Activated CD8-positive, alpha-beta memory T cell treated with anti-CD3 and anti-CD28 coated beads for 48 hours (primary cell): ENCODE measurements at regions not wholly inside any gene's neighbourhood (a gene's known extent, or its start where the extent isn't known, plus 50 kb on each side); places are given as distances from the start of the nearest gene placed in this dataset.

Experiments used
- DNase-seq, 3 experiments: peaks; one replicate each; pipeline ENCODE4 v3.0.0-alpha.2; 2020; ENCODE audit warnings: low read depth in 2 of 3, low spot score in 2 of 3

DNA sequence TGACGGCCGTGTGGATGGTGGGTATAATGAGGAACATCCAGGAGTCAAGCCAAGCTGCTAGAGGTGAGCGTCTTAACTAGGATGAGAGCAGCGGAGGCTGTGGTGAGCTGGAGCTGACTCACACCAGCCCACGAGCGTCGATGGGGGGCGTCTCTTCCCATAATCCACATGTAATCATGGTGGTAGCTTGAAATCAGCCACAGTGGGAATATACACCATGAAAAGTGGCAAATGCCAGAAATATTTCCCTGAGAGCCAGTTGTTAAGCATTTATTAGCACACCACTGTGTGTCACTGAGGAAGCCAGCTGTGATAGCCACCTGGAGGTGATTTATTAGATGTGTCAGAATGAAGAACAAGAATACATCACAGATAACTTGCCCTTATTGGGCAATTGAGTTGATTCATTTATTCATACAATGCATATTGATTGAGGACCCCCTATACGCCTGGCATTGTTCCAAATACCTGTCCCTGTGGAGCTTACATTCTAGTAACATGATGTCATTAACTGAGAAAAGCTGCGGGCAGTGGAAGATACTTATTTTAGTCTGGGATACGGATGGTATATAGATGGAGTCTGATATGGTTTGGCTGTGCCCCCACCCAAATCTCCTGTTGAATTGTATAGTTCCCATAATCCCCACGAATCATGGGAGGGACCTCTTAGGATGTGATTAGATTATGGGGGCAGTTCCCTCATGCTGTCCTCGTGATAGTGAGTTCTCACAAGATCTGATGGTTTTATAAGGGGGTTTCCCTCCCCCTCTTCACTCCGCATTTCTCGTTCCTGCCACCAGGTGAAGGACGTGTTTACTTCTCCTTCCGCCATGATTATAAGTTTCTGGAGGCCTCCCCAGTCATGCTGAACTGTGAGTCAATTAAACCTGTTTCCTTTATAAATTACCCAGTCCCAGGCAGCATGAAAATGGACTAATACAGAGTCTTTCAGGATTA is 473.4 kb downstream of the METTL15 start:
- no peak for DNase-seq

DNA sequence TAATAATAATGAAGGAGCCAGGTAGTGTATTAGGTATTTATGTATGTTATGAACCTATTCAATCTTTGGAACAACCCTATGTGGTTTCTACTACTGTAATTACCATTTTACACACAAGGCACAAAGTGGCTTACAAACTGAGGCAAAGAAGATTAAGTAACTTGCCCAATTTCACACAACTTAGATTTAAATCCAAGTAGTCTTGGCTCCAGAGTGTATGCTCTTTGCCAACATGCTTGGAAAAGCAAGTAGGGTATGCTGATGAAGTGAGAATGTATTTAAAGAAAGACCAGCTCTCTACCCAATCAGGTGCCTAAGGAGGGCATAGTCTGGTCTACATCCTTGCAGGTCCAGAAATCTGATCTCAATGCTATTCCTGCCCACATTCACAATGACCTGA is 463.2 kb downstream of the METTL15 start:
- DNase-seq, result no peak

GRCh38 chr11:28569106-28569505 is 460.9 kb downstream of the METTL15 start:
- DNase-seq, result no peak

DNA sequence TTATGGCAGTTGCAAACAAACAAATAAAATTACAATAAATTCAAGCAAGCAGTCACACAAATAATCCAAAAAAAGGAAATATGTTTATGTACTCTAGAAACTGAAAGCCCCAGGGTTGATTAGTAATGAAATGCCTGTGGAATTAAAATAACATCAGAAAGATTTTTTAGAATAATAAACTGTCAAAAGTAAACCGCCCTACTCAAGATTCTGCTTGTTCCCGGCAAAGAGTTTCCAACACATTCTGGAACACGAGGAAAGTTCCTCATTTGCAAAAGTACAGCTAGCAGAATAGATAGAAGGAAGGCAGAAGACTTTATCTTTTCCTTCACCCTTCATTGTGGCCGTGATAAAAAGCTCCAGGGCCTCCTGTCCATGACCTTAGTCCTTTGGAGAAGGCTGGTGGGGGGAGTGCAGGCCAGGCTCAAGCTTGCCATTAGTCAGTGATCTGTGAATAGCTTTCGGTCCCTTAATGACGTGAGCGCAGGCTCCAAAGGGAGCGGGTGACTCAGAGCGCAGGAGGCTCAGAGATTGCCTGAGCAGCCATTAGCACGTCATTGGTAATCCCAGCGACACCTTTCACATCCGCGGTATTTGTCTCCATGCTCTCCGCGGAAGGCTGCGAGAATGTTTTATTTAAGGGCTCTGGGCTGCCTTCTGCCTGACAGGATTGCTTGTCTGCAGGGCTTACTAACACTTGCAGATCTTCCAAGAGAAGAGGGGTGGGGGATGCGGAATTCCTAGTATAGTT is 458.3 kb downstream of the METTL15 start:
- DNase-seq, result no peak

DNA sequence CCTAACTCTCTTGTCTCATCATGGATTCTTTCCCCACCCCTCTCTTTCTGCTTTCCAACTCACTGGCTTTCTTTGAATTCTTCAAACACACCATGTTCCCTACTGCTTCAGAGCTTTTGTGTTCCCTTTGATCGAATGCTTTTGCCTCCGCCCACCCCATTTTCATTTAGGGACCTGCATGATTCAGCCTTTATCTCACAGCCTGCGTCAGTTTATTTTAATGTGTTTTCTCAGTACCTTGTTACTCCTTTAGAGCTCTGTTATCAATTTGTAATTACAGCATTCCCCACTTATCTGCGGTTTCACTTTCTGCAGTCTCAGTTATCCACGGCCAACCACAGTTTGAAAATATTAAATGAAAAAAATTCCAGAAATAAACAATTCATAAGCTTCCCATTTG is 451.3 kb downstream of the METTL15 start:
- no peak for DNase-seq

DNA sequence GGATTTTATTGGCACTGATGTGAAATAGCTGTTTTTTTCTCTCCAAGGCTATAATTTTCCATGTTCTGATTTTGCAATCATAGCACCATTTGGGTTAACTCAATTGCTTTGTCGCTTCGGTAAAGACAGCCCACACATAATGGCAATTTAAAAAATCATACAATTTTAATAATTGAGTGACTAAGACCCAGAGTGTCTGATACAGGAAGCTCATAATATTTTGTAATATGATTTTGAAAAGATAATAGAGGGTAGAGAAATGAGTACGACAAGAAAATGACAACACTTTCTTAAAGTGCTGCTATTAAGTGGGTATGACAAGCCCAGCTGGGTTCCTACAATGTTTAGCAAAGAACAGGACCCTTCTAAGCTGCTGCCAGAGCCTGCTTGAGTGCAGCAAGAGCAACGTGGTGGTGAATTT is 439.1 kb downstream of the METTL15 start:
- no peak for DNase-seq

DNA sequence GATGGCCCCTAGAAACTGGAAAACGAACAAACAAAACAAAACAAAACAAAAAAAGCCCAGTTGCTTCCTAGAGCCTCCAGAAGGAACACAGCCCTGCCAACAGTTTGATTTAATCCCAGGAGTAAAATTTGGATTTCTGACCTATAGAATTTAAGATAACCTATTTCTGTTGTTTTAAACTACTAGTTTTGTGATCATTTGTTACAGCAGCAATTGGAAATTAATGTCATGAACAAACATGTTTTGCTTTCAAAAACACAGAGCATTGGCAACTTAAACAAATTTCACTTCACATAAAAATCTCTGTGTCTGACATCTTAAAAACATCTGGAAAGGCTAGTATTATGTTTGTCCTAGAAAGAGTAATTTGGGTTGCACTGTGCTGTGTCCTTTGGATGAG is 437.3 kb downstream of the METTL15 start:
- no peak for DNase-seq

GRCh38 chr11:28542561-28542960 is 434.4 kb downstream of the METTL15 start:
- no peak for DNase-seq

DNA sequence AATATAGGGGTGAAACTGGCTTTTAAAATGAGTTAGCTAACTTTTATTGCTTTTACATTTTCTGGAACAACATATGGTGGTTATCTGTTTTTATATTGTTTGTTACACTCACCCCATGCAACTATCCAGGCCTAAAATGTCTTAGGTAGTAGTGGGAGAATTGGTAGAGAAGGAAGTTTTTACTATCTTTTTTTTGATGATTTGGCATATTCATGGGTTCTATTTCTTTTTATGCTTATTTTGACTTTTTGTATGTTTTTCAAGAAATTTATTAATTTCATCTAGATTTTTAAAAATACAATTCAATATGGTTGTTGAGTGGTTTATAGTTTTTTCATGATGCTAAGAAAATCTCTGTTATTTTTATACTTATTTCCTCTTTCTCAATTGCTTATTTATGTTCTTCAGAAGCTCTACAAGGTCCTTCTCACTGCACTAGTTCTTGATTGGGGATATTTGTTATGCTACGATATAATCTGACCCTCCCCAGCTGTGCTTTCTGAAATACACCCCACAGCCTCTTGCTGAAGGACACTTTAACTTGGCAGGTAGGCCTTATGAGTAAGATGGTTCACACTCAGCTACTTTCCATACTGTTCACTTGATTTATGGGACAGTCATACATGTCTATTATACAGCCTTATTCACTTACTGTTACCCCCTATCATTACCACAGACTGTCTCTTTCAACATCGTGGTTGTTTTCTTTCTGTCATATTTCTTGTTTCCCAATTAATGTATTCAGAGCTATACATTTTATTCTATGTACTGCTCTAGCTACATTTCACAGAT is 431.2 kb downstream of the METTL15 start:
- no peak for DNase-seq

DNA sequence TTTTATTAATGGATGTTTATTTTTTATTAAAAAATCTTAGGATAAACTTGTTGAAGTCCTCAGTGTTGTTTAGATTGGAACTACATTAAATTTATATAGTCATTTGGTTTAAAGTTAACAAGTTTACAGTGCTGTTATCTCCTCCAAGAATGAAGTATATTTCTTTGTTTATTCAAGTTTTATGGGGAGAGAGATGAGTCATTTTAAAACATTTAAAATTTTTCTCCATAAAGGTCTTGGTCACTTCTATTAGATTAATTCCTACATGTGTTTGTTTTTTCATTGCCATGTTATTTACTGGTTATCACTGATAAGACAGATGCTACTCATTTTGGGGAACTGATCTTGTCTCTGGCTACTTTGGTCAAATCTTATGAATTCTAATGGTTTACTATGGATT is 429.6 kb downstream of the METTL15 start:
- no peak for DNase-seq

DNA sequence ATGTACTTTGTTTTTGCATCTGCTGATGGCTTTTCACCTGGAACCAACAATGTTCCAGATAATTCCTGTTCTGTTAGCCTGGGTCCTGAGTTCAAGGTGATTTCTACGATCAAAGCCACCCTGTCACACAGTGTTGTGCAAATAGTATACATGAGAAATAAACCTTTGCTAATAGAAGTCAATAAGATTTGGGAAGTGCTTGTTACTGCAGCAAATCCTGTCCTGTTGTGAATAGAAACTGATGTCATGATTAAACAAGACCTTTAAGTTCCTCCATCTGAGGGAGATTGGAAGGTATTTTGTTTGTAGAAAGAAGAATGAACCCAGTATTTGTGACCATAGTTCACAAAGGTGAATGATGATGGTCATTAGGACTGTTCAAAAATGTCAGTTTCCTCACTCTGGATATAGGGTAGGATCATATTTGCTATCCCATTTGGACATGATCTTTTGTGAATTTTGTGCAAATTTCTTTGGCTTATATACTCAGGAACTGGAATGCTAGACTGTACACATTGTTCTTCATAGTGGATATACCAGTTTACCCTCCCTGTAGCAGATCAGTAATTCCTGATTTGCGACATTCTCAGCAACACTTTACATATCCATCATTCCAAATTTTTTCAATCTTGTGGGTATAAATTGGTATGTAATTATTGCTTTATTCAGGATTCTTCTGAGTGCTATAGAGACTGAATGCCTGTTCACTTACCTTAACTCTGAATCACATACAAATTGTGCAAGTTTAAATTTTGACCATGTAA is 428.5 kb downstream of the METTL15 start:
- no peak for DNase-seq

DNA sequence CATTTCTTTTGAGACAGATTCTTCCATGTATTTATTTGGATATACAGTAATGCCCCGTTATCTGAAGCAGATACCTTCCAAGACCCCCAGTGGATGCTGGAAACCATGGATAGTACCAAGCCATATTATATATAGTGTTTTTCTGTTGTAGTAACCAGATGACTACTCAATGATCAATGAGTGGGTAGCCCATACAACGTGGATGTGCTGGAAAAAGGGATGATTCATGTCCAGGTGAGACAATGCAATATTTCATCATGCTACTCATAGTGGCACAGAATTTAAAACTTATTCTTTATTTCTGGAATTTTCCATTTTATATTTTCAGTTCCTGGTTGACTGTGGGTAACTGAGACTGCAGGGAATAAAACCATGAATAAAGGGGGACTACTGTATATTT is 427.5 kb downstream of the METTL15 start:
- DNase-seq, result no peak

DNA sequence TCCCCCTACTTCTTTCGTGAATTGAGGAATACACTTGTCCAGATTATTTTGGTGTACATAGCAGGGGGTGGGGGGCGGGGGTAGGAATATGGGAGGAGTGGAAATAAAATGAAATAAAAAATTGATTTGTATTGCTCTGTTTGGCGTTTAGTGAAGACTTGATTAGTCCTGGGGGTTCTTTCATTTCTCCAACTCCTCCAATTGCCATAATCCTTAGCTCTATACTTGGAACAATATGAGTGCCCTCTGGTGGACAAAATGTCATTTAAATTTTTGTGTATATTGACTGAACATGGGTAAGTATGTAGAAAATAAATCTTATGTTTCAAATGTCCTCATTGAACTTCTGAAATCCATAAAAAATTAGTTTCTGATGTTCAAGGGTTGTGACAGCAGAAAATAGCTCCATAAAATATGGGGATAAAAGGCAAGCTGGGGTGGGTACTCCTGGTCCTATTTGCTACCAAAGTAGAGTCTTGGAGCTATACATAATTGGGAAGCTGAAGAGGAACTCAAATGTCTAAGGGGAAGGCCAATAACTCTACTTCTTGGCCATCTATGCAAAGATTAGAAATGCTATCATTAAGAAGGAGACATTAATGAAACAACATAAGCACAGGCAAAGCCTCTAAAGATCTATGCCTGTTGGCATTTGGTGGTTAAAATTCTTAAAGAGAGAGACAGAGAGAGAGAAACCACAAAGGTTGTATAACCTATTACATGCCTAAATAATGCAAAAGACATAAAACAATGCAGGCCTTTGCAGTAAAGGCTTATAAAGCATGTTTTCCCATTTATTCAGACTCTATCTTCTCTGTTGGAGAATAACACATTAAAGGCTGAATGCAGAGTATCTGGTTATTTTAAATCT is 421.6 kb downstream of the METTL15 start:
- DNase-seq, result no peak

GRCh38 chr11:28529046-28529445 is 420.9 kb downstream of the METTL15 start:
- no peak for DNase-seq

DNA sequence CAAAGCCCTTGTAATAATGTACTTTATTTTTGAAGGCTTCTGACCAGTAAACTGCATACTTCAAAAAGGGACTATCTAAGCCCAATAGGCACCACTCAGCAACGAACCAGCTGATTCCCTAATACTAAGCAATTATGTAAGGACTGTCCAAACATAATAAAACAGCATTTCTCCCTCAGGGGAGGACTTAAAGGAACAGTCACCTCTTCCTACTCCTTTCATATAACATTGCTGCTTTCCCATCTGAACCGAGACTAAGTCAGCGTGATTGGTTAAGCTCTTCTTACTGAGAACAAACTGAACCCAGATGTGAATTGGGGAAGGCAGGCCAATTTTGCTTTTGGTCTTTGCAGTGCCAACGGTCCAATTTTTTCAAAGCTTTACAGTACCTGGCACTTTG is 420.0 kb downstream of the METTL15 start:
- no peak for DNase-seq

DNA sequence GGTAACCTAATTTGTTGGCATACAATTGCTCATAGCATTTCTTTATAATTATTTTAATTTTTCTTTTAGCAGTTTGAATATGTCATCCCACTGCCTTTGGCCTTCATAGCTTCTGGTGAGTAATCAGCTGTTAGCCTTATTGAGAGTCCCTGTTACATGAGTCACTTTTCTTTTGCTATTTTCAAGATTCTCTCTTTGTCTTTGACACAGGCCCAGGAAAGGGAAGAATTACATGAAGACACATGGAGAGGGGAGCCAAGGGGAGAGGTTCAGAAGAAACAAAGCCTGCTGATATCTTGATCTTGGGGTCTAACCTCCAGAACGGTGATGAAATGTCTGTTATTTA is 418.2 kb downstream of the METTL15 start:
- no peak for DNase-seq

DNA sequence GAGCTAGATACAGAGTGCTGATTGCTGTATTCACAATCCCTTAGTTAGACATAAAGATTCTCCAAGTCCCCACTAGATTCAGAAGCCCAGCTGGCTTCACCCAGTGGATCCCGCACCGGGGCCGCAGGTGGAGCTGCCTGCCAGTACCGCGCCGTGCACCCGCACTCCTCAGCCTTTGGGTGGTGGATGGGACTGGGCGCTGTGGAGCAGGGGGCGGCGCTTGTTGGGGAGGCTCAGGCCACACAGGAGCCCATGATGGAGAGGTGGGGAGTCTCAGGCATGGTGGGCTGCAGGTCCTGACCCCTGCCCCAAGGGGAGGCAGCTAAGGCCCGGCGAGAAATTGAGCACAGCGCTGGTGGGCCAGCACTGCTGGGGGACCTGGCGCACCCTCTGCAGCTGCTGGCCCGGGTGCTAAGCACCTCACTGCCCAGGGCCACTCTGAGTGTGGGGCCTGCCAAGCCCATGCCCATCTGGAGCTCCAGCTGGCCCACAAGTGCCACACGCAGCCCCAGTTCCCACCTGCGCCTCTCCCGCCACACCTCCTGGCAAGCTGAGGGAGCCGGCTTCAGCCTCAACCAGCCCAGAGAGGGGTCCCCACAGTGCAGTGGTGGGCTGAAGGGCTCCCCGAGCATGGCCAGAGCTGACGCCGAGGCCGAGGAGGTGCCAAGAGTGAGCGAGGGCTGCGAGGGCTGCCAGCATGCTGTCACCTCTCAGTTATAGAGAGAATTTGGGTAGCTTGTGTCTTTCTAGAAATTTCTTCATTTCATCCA is 417.6 kb downstream of the METTL15 start:
- no peak for DNase-seq

DNA sequence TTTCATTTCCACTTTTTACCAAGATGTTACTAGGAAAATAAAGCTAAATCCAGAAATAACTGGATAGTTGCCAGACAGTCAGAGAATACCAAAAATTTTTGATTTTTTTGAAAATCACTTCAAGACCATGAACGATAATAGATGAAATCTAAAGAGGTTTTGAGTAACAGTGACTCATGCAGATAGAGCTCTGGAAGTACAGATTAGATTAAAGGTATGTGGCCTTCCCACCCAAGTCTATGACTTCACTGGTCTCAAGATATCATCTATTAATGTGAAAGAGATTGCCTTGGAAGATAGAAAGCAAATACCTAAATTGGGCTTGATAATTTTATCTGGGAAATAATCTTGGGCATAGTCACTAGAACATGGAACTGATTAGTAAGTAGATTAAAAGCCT is 415.9 kb downstream of the METTL15 start:
- DNase-seq, result no peak

DNA sequence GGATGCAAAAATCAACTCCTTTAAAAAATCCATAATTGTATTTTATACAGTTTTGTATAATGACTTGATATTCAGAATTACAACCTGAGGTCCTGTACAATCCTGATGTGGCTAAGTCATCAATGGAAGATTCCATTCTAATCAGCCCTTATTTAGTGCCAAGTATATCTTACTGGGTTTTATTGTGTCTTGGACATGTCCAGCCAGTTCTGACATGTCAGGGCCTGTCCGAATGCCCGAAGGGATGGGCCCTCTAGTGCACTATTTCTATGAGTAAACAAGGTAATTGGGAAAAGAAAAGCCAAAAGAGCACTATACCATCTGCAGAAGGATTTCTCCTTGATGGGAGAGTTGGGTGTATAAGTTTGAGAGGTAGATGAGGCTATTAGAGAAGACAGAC is 412.9 kb downstream of the METTL15 start:
- DNase-seq, result no peak
